GM12878 (cell line): ENCODE measurements at regions not wholly inside any gene's neighbourhood (a gene's known extent, or its start where the extent isn't known, plus 50 kb on each side); places are given as distances from the start of the nearest gene placed in this dataset.

ENCODE experiments used
- BCL11A ChIP-seq: IDR thresholded peaks from 2 replicates; pipeline ENCODE4 v1.6.1; 2011; ENCODE audit warnings: low read depth, low read length
- CHD4 ChIP-seq: fragments of 200-600 bp; sonication (generic); IDR thresholded peaks from 2 replicates; pipeline ENCODE4 v1.6.1; 2016; ENCODE audit warnings: mild to moderate bottlenecking
- GATAD2B ChIP-seq: fragments of 450-650 bp; conservative IDR thresholded peaks from 2 replicates; pipeline ENCODE4 v1.6.1; 2017; ENCODE audit warnings: low read depth, mild to moderate bottlenecking, moderate library complexity
- NFXL1 ChIP-seq: fragments of 450-650 bp; IDR thresholded peaks from 2 replicates; pipeline ENCODE4 v1.6.1; 2017; ENCODE audit warnings: antibody characterized with exemption, mild to moderate bottlenecking, borderline replicate concordance
- NFYB ChIP-seq: IDR thresholded peaks from 2 replicates; pipeline ENCODE4 v1.6.1; 2011; ENCODE audit warnings: low read depth, mild to moderate bottlenecking, low read length, improper control_type of control experiment, moderate library complexity; ENCODE audit not compliant: insufficient read depth
- PML ChIP-seq: IDR thresholded peaks from 2 replicates; pipeline ENCODE4 v1.6.1; 2012; ENCODE audit warnings: low read length, inconsistent platforms
- REST ChIP-seq: IDR thresholded peaks from 2 replicates; pipeline ENCODE4 v1.6.1; 2012; ENCODE audit warnings: mild to moderate bottlenecking, low read depth, low read length
- TAF1 ChIP-seq: IDR thresholded peaks from 2 replicates; pipeline ENCODE4 v1.6.1; 2011; ENCODE audit warnings: mild to moderate bottlenecking, low read depth, low read length, borderline replicate concordance
- TF ChIP-seq, protein P1 (sequence below), 3 experiments: IDR thresholded peaks in 2 of 3; conservative IDR thresholded peaks in 1 of 3; 2 replicates each; pipeline ENCODE4 v1.5.1; 2011; ENCODE audit warnings: low read depth in 3 of 3, low read length in 3 of 3, mild to moderate bottlenecking in 3 of 3, control low read depth in 2 of 3, moderate library complexity in 2 of 3, inconsistent platforms in 1 of 3, mixed read lengths in 1 of 3; ENCODE audit not compliant: control insufficient read depth in 2 of 3, insufficient read depth in 1 of 3; ENCODE audit errors: extremely low read depth in 1 of 3
- TF ChIP-seq, protein P2 (sequence below): IDR thresholded peaks from 2 replicates; pipeline ENCODE4 v1.6.1; 2011; ENCODE audit warnings: low read depth, mild to moderate bottlenecking, low read length, moderate library complexity, borderline replicate concordance; ENCODE audit errors: extremely low read depth
- TF ChIP-seq, protein P3 (sequence below): fragments of 150-350 bp; IDR thresholded peaks from 2 replicates; pipeline ENCODE4 v1.6.1; 2016; ENCODE audit warnings: low read depth, low read length

DNA sequence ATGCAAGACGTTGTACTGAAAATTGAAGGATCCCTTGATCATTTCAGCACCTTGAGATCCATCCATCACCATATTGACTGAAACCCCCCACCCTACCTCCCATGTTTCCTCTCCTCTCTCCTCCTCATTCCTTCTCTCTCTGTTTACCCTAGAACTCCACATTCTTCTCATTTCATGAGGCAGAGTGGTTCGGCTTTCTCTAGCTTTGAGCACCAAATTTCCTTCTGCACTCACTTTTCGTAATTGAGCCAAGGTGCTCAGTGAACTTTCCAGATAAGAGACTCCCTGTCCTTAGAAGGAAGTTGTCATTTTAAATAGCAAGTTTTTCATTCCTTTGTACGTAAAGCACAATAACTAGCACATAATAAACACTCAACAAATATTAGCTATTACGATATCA lies 108.3 kb upstream of the SLC34A2 start:
- TF ChIP-seq NFYB (no peak), PML (no peak), TAF1 (no peak), GATAD2B (no peak), CHD4 (no peak), REST (no peak), NFXL1 (no peak), BCL11A (no peak)
- TF ChIP-seq, protein P1, sequence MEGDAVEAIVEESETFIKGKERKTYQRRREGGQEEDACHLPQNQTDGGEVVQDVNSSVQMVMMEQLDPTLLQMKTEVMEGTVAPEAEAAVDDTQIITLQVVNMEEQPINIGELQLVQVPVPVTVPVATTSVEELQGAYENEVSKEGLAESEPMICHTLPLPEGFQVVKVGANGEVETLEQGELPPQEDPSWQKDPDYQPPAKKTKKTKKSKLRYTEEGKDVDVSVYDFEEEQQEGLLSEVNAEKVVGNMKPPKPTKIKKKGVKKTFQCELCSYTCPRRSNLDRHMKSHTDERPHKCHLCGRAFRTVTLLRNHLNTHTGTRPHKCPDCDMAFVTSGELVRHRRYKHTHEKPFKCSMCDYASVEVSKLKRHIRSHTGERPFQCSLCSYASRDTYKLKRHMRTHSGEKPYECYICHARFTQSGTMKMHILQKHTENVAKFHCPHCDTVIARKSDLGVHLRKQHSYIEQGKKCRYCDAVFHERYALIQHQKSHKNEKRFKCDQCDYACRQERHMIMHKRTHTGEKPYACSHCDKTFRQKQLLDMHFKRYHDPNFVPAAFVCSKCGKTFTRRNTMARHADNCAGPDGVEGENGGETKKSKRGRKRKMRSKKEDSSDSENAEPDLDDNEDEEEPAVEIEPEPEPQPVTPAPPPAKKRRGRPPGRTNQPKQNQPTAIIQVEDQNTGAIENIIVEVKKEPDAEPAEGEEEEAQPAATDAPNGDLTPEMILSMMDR (IDR thresholded peaks at IDR 0.05 in 2 of 3, conservative IDR thresholded peaks at IDR 0.05 in 1 of 3; ENCODE audit: control insufficient read depth in 2 of 3, extremely low read depth in 1 of 3, insufficient read depth in 1 of 3, low read depth in 3 of 3, low read length in 3 of 3) = no peak
- TF ChIP-seq, protein P2, sequence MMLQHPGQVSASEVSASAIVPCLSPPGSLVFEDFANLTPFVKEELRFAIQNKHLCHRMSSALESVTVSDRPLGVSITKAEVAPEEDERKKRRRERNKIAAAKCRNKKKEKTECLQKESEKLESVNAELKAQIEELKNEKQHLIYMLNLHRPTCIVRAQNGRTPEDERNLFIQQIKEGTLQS = no peak
- TF ChIP-seq, protein P3, sequence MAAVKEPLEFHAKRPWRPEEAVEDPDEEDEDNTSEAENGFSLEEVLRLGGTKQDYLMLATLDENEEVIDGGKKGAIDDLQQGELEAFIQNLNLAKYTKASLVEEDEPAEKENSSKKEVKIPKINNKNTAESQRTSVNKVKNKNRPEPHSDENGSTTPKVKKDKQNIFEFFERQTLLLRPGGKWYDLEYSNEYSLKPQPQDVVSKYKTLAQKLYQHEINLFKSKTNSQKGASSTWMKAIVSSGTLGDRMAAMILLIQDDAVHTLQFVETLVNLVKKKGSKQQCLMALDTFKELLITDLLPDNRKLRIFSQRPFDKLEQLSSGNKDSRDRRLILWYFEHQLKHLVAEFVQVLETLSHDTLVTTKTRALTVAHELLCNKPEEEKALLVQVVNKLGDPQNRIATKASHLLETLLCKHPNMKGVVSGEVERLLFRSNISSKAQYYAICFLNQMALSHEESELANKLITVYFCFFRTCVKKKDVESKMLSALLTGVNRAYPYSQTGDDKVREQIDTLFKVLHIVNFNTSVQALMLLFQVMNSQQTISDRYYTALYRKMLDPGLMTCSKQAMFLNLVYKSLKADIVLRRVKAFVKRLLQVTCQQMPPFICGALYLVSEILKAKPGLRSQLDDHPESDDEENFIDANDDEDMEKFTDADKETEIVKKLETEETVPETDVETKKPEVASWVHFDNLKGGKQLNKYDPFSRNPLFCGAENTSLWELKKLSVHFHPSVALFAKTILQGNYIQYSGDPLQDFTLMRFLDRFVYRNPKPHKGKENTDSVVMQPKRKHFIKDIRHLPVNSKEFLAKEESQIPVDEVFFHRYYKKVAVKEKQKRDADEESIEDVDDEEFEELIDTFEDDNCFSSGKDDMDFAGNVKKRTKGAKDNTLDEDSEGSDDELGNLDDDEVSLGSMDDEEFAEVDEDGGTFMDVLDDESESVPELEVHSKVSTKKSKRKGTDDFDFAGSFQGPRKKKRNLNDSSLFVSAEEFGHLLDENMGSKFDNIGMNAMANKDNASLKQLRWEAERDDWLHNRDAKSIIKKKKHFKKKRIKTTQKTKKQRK = no peak
